NCI-H2227 treated with DMSO at 0.1 percent for 48 hours (cell line): ENCODE measurements at regions not wholly inside any gene's neighbourhood (a gene's known extent, or its start where the extent isn't known, plus 50 kb on each side); places are given as distances from the start of the nearest gene placed in this dataset.

Experiments used
- DNase-seq: peaks from one replicate; lab custom pipeline; 2025; lab: John Stamatoyannopoulos, UW

DNA sequence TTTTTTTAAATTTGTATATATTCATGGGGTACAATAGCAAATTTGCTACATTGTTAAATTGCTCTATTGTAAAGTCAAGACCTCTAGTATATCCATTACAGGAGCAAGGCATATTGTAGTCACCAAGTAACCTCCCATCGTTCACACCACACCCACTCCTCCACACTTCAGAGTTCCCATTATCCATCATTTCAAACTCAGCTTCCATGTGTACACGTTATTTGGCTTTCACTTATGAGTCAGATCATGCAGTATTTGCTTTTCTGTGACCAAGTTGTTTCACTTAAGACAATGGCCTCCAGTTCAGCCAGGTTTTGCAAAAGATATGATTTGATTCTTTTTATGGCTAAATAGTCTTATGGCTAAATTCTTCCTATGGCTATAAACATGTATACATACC, 2614.2 kb downstream of the PCDH7 start:
- DNase-seq, result no peak

DNA sequence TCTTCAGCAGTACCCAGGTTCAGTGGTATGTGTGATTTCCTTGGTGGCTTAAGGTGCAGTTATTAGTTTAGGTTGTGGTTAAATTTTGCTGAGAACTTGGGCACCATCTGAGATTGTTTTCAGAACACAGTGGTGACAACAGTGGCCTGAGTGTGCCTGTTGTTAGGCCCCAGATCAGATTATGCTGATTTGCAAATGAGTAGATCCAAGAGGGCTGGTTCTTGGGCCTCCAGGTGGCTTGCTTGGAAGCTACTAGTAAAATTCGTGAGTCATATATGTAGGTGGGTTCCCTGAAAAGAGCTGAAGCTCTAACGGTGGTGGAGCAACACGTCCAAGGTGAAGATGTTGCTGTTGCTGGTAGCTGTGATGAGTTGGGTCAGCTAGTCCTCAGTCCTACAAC, 2619.6 kb downstream of the PCDH7 start:
- no peak for DNase-seq

DNA sequence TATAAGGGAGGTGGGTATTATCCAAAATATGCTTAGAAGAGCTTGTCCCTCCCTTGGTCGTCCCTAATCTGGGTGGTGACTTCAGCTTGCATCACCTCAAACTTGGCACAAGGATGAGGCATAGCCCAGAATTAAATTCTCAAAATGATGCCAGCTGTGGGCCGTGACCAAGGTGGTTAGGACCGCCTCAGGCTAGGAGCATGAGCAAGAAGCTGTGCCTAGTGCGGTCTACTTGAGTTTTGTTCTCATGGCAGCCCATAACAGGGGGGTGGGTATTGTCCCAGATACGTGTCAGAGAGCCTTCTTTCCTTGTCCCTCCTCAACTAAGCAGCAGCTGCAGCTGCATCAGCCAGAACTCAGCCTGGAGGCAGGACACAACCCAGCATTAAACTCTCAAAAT, 2620.0 kb downstream of the PCDH7 start:
- DNase-seq, result no peak

- no peak for DNase-seq
Observed at GRCh38 chr4:33349376-33349775, 2629.2 kb downstream of the PCDH7 start.

DNA sequence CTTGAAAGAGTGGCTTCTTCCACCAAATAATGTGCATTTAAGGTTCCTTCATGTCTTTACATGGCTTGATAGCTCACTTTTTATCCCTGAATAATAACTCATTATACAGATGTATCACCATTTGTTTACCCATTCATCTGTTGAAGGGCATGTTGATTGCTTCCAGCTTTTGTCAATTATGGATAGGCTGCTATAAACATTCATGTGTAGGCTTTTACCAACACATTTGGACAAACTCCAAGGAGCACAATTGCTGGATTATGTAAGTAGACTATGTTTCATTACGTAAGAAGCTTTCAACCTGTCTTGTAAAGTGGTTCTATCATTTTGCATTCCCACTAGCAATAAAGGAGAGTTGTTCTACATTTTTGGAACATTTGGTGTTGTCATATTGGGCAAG, 2637.0 kb downstream of the PCDH7 start:
- DNase-seq, result no peak

DNA sequence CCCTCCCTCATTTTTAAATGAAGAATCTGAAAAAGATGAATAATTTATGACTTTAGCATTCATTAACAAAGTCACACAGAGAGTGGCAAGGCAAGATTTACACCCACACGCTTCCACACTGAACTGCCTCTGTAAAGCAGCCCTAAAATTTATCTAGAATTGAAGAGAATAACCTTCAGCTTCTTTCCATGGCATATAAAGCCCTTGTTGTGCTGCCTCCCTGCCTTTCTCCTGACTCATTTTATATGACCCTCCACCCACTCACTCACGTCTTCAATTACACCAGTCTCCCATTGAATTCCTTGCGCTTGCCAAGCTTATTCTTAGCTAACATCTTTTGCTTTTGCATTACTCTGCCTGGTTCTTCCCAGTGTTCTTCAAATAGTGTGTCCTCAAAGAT, 2649.3 kb downstream of the PCDH7 start:
- no peak for DNase-seq

DNA sequence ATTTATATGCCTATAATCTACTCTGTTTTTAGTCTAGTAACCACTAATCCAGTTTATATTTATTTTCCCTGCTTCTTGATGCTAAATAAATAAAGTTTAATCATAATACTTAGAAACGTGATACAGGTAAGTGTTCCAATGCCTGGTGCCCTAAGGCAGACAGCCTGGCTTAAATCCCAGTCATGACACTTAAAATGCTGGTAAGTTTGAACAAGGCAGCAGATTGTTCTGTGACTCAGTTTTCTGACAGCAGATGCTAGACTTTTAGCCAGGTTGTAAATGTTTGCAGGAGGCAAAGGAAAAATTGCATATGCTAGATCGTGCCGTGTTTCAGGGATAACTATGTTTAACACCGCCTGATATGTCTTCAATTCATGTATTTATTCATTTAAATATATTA, 2661.6 kb downstream of the PCDH7 start:
- DNase-seq, result no peak

GRCh38 chr4:33386764-33387163, 2666.6 kb downstream of the PCDH7 start:
- no peak for DNase-seq

- no peak for DNase-seq
Observed at GRCh38 chr4:33390976-33391375, 2670.8 kb downstream of the PCDH7 start.

DNA sequence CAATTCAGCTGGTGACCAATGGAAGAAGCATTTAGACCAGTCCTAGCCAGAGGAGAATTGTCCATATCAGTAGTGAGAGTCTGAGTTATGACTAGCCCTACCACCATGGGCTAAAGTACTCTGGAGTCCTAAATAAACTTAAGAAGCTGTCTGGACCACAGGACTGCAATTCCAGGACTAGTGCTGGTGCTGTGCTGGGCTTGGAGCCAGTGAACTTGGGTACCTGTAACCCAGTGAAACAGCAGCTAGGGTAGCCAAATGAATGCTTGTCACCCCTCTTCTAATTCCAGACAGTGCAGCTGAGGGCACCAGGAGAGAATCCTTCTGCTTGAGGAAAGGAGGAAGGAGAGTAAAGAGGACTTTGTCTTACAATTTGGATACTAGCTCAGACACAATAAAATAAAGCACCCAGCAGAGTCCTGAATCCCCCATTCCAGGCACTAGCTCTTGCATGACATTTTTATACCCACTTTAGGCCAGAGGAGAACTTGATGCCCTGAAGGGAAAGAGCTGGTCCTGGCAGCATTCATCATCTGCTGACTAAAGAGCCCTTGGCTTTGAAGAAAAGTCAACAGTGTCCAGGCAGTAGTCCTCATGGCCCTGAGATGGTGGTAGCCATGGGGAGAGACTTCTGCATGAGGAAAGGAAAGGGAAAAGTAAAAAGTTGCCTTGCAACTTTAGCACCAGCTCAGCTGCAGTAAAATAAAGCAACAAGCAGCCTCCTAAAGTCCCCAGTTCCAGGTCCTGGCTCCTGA, 2675.7 kb downstream of the PCDH7 start:
- DNase-seq, result no peak

- DNase-seq, result no peak
Observed at GRCh38 chr4:33400504-33400903, 2680.3 kb downstream of the PCDH7 start.

DNA sequence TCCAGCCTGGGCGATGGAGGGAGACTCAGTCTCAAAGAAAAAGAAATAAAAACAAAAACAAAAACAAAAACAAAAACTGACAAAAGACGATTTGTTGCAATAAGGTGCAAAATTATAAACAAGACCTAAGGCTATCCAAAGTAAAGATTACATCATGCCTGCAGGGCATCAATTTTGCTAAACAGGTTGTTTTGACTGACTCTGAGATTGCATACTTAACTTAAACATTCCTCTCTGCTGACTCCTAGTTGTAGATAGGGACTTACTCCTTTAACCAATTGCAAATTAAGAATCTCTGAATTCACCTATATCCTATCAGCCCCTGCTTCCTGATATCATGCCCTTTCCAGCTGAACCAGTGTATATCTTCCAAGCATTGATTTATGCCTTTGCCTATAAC, 2687.3 kb downstream of the PCDH7 start:
- DNase-seq, result no peak

GRCh38 chr4:33411182-33411581, 2691.0 kb downstream of the PCDH7 start:
- no peak for DNase-seq

- no peak for DNase-seq
Observed at GRCh38 chr4:33421887-33422286, 2701.7 kb downstream of the PCDH7 start.

- no peak for DNase-seq
Observed at GRCh38 chr4:33422656-33423055, 2702.5 kb downstream of the PCDH7 start.

DNA sequence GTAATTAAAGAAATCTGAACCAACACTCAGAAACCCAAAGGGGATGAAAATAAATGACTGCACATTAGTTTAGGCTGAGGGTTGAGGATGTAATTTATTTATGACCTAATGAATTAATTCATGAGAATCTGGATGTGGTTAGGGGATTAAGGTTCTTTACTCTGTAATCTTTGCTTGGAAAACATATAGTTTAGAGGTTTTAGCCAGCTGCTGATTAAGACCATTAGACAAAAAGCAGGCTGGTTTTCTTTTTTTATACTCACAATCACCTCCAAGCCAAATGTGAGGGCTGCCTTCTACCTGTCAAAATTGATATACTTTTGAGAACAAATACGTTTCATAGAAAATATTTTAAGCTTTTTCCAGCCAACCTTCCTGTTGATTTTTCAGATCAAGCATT, 2705.8 kb downstream of the PCDH7 start:
- no peak for DNase-seq

DNA sequence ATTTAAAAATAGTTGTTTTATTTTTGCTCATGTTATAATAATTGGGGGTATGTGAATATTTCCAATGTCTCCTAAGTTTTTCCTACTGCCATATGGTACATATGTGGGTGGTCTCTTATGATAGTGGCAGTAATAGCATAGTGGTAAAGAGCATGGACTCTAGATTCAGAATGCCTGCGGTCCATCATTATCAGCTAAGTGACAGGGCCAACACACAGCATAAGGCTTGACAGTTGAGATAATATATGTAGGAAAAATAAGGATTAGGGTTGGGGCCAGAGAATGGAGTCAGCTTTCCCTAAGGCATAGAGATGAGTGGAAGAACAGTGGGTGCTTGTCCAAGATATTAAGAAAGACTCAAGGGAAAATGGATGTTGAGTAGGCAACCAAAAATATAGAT, 2707.5 kb downstream of the PCDH7 start:
- DNase-seq, result no peak

- DNase-seq, result no peak
Observed at GRCh38 chr4:33429971-33430370, 2709.8 kb downstream of the PCDH7 start.

DNA sequence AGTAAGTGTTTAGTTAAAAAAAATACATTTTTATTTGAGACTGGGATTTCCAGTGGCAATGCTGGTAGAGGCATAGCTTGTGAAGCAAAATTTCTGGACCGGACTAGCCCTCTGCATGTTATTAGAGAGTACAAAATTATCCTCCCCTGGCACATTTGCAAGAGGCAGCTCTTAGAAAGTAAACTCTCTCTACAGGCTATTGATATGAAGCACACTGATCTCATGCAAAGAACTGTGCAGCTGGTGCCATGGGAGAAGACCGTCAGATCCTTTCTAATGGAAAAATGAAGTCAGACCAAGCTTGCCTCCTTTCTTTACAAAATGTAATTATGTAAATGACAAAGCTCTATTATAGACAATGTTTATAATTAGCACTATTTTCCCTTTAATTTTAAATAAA, 2717.2 kb downstream of the PCDH7 start:
- no peak for DNase-seq

GRCh38 chr4:33446953-33447352, 2726.8 kb downstream of the PCDH7 start:
- DNase-seq, result no peak

- DNase-seq, result no peak
Observed at GRCh38 chr4:33448948-33449347, 2728.8 kb downstream of the PCDH7 start.

DNA sequence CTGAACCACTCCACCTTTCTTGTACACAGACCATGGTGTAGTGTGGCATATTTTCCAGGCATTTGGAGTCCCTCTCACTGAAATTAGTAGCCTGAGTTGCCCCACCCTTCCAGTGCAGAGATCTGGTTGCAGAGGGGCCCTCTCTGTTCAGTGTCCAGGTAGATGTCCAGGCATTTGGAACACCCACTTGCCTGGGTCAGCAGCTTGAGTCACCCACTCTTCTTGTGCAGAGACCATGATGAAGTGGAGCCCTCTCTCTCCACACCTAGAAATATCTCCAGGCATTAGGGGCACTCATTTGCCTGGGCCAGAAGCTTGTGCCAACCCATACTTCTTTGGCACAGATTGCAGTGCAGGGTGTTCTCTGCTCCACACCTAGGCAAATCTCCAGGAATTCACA, 2733.3 kb downstream of the PCDH7 start:
- DNase-seq, result no peak

DNA sequence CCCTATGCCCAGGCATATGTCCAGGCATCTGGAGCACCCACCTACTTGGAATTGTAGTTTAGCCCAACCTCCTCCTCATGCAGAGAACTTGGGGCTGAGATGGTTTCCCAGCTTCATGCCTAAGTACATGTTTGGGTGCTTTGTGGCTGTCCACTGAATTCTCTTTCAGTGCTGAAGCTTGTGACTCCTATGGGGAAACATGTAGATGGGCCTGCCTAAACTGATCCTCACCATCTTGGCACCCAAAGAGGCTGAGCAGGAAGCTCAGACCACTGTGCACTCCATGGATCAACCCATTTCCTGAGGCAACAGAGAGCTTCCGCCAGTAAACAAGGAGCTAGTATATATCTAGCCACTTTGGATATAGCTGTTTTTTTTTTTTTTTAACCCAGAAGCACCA, 2733.7 kb downstream of the PCDH7 start:
- no peak for DNase-seq

GRCh38 chr4:33465565-33465964, 2745.4 kb downstream of the PCDH7 start:
- no peak for DNase-seq

- no peak for DNase-seq
Observed at GRCh38 chr4:33467291-33467690, 2747.1 kb downstream of the PCDH7 start.
